ENCODE measurements at regions not wholly inside any gene's neighbourhood (a gene's known extent, or its start where the extent isn't known, plus 50 kb on each side); places are given as distances from the start of the nearest gene placed in this dataset.

DNA sequence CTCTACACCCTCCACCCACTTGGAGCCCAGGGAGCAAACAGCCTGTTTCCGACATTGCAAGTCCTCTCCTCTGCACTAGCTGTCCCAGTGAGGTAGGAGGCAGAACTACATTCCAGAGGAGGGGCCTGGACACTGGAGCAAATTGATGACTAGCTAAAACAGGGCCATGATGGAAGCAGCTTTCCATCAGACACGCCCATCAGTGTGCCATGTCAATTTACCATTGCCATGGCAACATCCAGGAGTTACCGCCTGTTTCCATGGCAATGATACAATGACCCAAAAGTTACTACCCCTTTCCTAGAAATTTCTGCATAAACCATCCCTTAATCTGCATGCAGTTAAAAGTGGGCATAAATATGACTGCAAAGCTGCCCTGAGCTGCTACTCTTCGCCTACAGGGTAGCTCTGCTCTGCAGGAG is 647.1 kb downstream of the PTPRU start:
- TF ChIP-seq, protein P1, sequence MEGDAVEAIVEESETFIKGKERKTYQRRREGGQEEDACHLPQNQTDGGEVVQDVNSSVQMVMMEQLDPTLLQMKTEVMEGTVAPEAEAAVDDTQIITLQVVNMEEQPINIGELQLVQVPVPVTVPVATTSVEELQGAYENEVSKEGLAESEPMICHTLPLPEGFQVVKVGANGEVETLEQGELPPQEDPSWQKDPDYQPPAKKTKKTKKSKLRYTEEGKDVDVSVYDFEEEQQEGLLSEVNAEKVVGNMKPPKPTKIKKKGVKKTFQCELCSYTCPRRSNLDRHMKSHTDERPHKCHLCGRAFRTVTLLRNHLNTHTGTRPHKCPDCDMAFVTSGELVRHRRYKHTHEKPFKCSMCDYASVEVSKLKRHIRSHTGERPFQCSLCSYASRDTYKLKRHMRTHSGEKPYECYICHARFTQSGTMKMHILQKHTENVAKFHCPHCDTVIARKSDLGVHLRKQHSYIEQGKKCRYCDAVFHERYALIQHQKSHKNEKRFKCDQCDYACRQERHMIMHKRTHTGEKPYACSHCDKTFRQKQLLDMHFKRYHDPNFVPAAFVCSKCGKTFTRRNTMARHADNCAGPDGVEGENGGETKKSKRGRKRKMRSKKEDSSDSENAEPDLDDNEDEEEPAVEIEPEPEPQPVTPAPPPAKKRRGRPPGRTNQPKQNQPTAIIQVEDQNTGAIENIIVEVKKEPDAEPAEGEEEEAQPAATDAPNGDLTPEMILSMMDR (IDR thresholded peaks at IDR 0.05; ENCODE audit: insufficient read depth, low read depth, low read length, missing control alignments): no peak
- DNase-seq (ENCODE audit: low read depth): no peak
- H3K4me3 ChIP-seq (ENCODE audit: low read length): no peak overlapping the region

GRCh38 chr1:29880556-29880955 is 644.2 kb downstream of the PTPRU start:
- no peak overlapping the region for H3K4me3 ChIP-seq (ENCODE audit: low read length)
- TF ChIP-seq, protein P1 (IDR thresholded peaks at IDR 0.05; ENCODE audit: insufficient read depth, low read depth, low read length, missing control alignments): peak; percentile 22
- peak; percentile 2 for DNase-seq (ENCODE audit: low read depth)

DNA sequence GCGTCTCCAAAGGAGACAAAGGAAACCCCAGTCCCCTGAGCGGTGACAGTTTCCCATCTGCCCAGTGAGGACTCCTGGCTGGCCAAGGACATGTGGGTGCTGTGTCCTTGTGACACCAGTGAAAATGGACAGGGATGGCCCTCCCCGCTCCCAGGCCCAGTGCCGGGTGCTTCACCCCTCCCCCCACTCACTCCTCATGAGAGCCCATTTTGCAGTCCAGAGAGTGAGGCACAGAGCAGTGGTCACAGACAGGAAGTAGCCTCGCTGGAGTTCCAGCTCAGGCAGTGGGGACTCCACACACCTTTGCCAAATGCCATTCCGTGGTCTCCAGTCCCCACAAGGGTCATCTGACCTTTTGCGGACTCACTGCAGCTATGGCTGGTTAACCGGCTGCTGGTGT is 642.9 kb downstream of the PTPRU start:
- no peak overlapping the region for H3K4me3 ChIP-seq (ENCODE audit: low read length)
- DNase-seq (ENCODE audit: low read depth): no peak
- TF ChIP-seq, protein P1 (IDR thresholded peaks at IDR 0.05; ENCODE audit: insufficient read depth, low read depth, low read length, missing control alignments): no peak

DNA sequence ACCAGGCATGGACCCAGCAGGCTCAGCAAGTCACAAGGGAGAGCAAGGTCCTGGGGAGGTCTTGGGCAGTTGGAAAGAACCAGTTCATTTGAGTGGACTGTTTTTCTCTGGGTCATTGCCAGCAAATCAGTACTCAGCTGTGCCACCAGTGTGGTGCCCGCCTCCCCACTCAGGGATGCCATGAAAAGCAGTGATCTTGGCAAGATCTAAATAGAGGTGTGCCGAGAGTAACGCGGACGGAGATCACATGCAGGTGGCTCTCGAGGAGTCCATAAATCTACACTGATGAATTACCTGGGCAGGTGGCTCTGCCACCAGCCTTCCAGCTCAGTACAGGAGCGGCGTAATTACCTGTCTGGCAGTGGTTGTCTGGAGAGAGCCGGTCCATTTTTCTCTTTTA is 642.2 kb downstream of the PTPRU start:
- H3K4me3 ChIP-seq (ENCODE audit: low read length): no peak overlapping the region
- TF ChIP-seq, protein P1 (IDR thresholded peaks at IDR 0.05; ENCODE audit: insufficient read depth, low read depth, low read length, missing control alignments): no peak
- no peak for DNase-seq (ENCODE audit: low read depth)

- TF ChIP-seq, protein P1 (IDR thresholded peaks at IDR 0.05; ENCODE audit: insufficient read depth, low read depth, low read length, missing control alignments): no peak
- H3K4me3 ChIP-seq (ENCODE audit: low read length): no peak overlapping the region
- no peak for DNase-seq (ENCODE audit: low read depth)
Observed at GRCh38 chr1:29876902-29877301, 640.6 kb downstream of the PTPRU start.

- DNase-seq (ENCODE audit: low read depth): no peak
- H3K4me3 ChIP-seq (ENCODE audit: low read length): no peak overlapping the region
- TF ChIP-seq, protein P1 (IDR thresholded peaks at IDR 0.05; ENCODE audit: insufficient read depth, low read depth, low read length, missing control alignments): no peak
Observed at GRCh38 chr1:29876441-29876840, 640.1 kb downstream of the PTPRU start.

- H3K4me3 ChIP-seq (ENCODE audit: low read length): no peak overlapping the region
- TF ChIP-seq, protein P1 (IDR thresholded peaks at IDR 0.05; ENCODE audit: insufficient read depth, low read depth, low read length, missing control alignments): no peak
- DNase-seq (ENCODE audit: low read depth): peak; percentile 25
Observed at GRCh38 chr1:29875557-29876028, 639.3 kb downstream of the PTPRU start.

Data from epithelial cell of esophagus (primary cell).